Stomach (tissue), 4 donors: ENCODE measurements at regions not wholly inside any gene's neighbourhood (a gene's known extent, or its start where the extent isn't known, plus 50 kb on each side); places are given as distances from the start of the nearest gene placed in this dataset.

Experiments used
- EP300 ChIP-seq: sonication (generic); formaldehyde crosslinking; IDR thresholded peaks from one replicate; pipeline ENCODE4 v1.6.1; 2017; ENCODE audit warnings: antibody characterized with exemption
- POLR2A ChIP-seq, 4 donors: fragments of 450-650 bp; IDR thresholded peaks; one replicate each; pipeline ENCODE4 v1.6.1; 2016; ENCODE audit warnings: antibody characterized with exemption in 4 of 4, control low read depth in 2 of 4, mild to moderate bottlenecking in 1 of 4, moderate library complexity in 1 of 4
- POLR2AphosphoS5 ChIP-seq, 3 donors: sonication (generic); formaldehyde crosslinking; IDR thresholded peaks; one replicate each; pipeline ENCODE4 v1.6.1; 2016; ENCODE audit warnings: antibody characterized with exemption in 3 of 3
- TF ChIP-seq, protein P1 (sequence below), 7 experiments: fragments of 450-650 bp in 4 of 7; fragments of 200-600 bp in 3 of 7; sonication (generic) in 3 of 7; IDR thresholded peaks; one replicate each; pipeline ENCODE4 v1.5.1; 2016 to 2019; ENCODE audit warnings: antibody characterized with exemption in 7 of 7, control low read depth in 2 of 7, mild to moderate bottlenecking in 1 of 7

DNA sequence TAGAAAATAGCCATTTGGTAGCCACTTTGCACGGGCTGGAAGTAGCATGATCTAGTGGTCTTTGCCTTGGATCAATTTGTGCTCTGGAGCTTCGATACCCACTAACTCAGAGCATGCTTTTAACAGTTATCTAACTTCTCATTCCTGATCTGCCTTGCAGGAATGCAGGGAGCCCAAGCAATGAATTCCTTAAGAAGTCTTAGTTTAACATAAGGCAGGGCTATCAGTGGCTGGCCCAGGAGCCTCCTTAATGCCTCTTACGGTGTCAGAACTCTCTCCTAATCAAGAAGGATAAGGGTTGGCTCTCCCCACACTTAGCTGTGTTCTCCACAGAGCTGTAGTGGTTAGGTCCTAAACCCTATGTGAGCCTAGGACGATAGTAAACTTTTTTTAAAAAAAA lies 95.8 kb upstream of the TBCA start:
- TF ChIP-seq, protein P1, sequence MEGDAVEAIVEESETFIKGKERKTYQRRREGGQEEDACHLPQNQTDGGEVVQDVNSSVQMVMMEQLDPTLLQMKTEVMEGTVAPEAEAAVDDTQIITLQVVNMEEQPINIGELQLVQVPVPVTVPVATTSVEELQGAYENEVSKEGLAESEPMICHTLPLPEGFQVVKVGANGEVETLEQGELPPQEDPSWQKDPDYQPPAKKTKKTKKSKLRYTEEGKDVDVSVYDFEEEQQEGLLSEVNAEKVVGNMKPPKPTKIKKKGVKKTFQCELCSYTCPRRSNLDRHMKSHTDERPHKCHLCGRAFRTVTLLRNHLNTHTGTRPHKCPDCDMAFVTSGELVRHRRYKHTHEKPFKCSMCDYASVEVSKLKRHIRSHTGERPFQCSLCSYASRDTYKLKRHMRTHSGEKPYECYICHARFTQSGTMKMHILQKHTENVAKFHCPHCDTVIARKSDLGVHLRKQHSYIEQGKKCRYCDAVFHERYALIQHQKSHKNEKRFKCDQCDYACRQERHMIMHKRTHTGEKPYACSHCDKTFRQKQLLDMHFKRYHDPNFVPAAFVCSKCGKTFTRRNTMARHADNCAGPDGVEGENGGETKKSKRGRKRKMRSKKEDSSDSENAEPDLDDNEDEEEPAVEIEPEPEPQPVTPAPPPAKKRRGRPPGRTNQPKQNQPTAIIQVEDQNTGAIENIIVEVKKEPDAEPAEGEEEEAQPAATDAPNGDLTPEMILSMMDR (IDR thresholded peaks at IDR 0.05) = no peak
- TF ChIP-seq POLR2AphosphoS5 (IDR thresholded peaks at IDR 0.05) (no peak), POLR2A (IDR thresholded peaks at IDR 0.05) (no peak), EP300 (no peak)
